Stimulated activated naive CD8-positive, alpha-beta T cell treated with anti-CD3 and anti-CD28 coated beads, Interleukin-15, amount 100 ng/mL, for 72 hours (primary cell): ENCODE measurements at regions not wholly inside any gene's neighbourhood (a gene's known extent, or its start where the extent isn't known, plus 50 kb on each side); places are given as distances from the start of the nearest gene placed in this dataset.

Experiments
- ATAC-seq: fragments of 150-1000 bp; cut with Tn5 transposase; 2 replicates; pipeline ENCODE4 v1.10.0; 2021; ENCODE audit warnings: mild to moderate bottlenecking, moderate library complexity
- DNase-seq, 2 donors: peaks; one replicate each; pipeline ENCODE4 v3.0.0; 2021 to 2022
- H3K27ac Mint-ChIP-seq, 2 donors: one replicate each; pipeline ENCODE4 v1.8.0; 2022; ENCODE audit warnings: mild to moderate bottlenecking in 2 of 2, mixed read lengths in 2 of 2, moderate library complexity in 2 of 2
- H3K27me3 Mint-ChIP-seq: one replicate; pipeline ENCODE4 v1.8.0; 2022; ENCODE audit warnings: mixed read lengths
- H3K4me1 Mint-ChIP-seq: one replicate; pipeline ENCODE4 v1.8.0; 2022; ENCODE audit warnings: mild to moderate bottlenecking, mixed read lengths
- H3K4me3 Mint-ChIP-seq, 2 donors: one replicate each; pipeline ENCODE4 v1.8.0; 2022; ENCODE audit warnings: mild to moderate bottlenecking in 2 of 2, mixed read lengths in 2 of 2, moderate library complexity in 1 of 2
- H3K9me3 Mint-ChIP-seq, 2 donors: one replicate each; pipeline ENCODE4 v1.8.0; 2022; ENCODE audit warnings: mixed read lengths in 2 of 2

GRCh38 chr12:30015631-30016337 lies 232.0 kb upstream of the TMTC1 start:
- no peak for ATAC-seq
- Mint-ChIP-seq H3K9me3 (no peaks in the 10 kb centered on the region), H3K27ac (no peak overlapping the region), H3K4me3 (no peak overlapping the region), H3K27me3 (peaks cover 11% of the 10 kb centered on the region), H3K4me1 (no peaks in the 10 kb centered on the region)
- no peak for DNase-seq

DNA sequence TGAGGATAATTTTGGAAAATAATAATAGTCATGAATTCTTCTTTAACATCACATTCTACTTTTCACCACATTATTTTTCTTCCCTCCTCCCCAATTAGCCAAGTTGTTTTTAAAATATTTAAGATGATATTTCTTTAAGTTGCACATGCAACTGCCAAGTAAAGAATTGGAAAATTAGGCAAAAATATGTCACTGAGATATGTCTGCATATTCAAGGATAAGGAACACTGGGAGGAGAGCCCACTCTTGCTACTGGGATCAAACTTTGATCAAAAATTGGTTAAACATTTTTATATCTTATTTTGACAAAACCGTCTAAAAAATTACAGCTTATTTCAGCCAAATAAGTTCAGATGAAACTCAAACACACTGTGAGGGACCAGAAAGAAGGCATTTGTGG lies 231.2 kb upstream of the TMTC1 start:
- Mint-ChIP-seq H3K9me3 (no peaks in the 10 kb centered on the region), H3K4me3 (no peak overlapping the region), H3K27me3 (peaks cover 11% of the 10 kb centered on the region)

GRCh38 chr12:30012816-30013450 lies 229.2 kb upstream of the TMTC1 start:
- Mint-ChIP-seq H3K27ac (no peak overlapping the region), H3K9me3 (peaks cover 0 to 4% of the 10 kb centered on the region in 2 donors), H3K27me3 (peaks cover 11% of the 10 kb centered on the region), H3K4me3 (no peak overlapping the region), H3K4me1 (no peaks in the 10 kb centered on the region)
- ATAC-seq (no peak), DNase-seq (no peak)

More for the DNA sequence above, 231.2 kb upstream of the TMTC1 start:
- ATAC-seq (no peak), DNase-seq (no peak)
- Mint-ChIP-seq H3K4me1 (no peaks in the 10 kb centered on the region), H3K27ac (no peak overlapping the region)

- no peak overlapping the region for H3K4me3 Mint-ChIP-seq
- peaks cover 11% of the 10 kb centered on the region for H3K27me3 Mint-ChIP-seq
- no peak for DNase-seq
- peaks cover 0 to 4% of the 10 kb centered on the region in 2 donors for H3K9me3 Mint-ChIP-seq
- H3K4me1 Mint-ChIP-seq: no peaks in the 10 kb centered on the region
- no peak overlapping the region for H3K27ac Mint-ChIP-seq
- no peak for ATAC-seq
These were observed 226.6 kb upstream of the TMTC1 start for GRCh38 chr12:30010071-30011052.

- Mint-ChIP-seq H3K9me3 (peaks cover 0 to 4% of the 10 kb centered on the region in 2 donors), H3K27me3 (no peaks in the 10 kb centered on the region), H3K4me1 (no peaks in the 10 kb centered on the region), H3K27ac (no peak overlapping the region), H3K4me3 (no peak overlapping the region)
- ATAC-seq (no peak), DNase-seq (no peak)
These were observed 222.3 kb upstream of the TMTC1 start for GRCh38 chr12:30006021-30006420.

DNA sequence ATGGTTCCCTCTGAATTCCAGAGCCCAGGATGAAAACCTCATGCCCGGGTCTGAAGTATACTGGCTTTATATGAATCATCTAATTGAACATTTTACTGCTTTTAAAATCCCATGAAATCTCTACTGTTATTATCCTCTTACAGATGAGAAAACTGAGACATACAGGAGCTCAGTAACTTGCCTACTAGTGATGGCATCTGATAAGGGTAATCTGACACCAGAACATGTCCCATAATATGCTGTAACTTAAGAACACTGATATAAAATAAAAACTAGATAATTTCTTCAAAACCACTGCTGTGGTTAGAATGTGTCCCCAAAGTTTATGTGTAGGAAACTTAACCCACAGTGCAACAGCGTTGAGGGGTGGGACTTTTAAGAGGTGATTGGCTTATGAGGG lies 219.6 kb upstream of the TMTC1 start:
- H3K9me3 Mint-ChIP-seq: no peaks in the 10 kb centered on the region
- H3K27ac Mint-ChIP-seq: no peak overlapping the region
- DNase-seq (no peak), ATAC-seq (no peak)
- no peak overlapping the region for H3K4me3 Mint-ChIP-seq
- H3K27me3 Mint-ChIP-seq: no peaks in the 10 kb centered on the region
- no peaks in the 10 kb centered on the region for H3K4me1 Mint-ChIP-seq

- H3K4me3 Mint-ChIP-seq: no peak overlapping the region
- DNase-seq (no peak), ATAC-seq (no peak)
- no peaks in the 10 kb centered on the region for H3K27me3 Mint-ChIP-seq
- no peak overlapping the region for H3K27ac Mint-ChIP-seq
- no peaks in the 10 kb centered on the region for H3K4me1 Mint-ChIP-seq
- no peaks in the 10 kb centered on the region for H3K9me3 Mint-ChIP-seq
These were observed 218.9 kb upstream of the TMTC1 start for GRCh38 chr12:30002677-30003076.

GRCh38 chr12:30000401-30000800 lies 216.7 kb upstream of the TMTC1 start:
- H3K27me3 Mint-ChIP-seq: no peaks in the 10 kb centered on the region
- no peaks in the 10 kb centered on the region for H3K4me1 Mint-ChIP-seq
- H3K27ac Mint-ChIP-seq: no peak overlapping the region
- DNase-seq (no peak), ATAC-seq (no peak)
- H3K4me3 Mint-ChIP-seq: no peak overlapping the region
- H3K9me3 Mint-ChIP-seq: peaks cover 0 to 5% of the 10 kb centered on the region in 2 donors

DNA sequence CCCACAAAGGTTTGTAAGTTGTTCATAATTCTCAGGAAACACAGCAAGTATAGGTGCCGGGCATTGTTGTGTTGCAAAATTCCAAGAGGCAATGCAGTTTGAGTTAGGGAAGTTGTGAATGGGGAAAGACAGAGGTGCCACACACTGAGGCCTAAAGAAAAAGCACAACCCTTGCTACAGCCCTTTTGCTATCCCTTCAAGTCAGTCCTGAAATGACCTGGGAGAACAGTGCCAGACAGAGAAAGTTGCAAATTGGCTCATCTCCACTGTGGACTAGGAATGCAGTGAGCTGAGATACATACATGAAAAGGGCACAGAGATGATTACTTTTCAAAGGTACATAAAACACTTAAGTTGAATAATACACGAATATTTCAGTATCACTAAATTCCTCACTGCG lies 213.3 kb upstream of the TMTC1 start:
- ATAC-seq (no peak), DNase-seq (no peak)
- H3K9me3 Mint-ChIP-seq: peaks cover 0 to 5% of the 10 kb centered on the region in 2 donors
- no peak overlapping the region for H3K27ac Mint-ChIP-seq
- H3K27me3 Mint-ChIP-seq: no peaks in the 10 kb centered on the region
- H3K4me3 Mint-ChIP-seq: no peak overlapping the region
- no peaks in the 10 kb centered on the region for H3K4me1 Mint-ChIP-seq

DNA sequence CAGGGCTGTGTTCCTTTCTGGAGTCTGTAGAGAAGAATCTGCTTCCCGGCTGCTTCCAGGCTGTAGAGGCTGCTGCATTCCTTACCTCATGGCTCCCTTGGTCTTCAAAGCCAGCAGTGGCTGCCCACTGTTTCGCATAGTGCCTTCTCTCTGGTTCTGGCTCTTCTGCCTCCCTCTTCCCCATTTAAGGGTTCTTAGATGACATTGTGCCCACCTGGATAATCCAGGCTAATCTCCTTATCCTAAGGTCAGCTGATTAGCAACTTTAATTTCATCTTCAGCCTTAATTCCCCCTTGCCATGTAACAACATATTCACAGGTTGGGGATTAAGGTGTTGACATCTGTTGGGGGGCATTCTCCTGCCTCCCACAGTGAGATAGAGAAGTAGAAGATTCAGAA lies 208.6 kb upstream of the TMTC1 start:
- Mint-ChIP-seq H3K4me1 (no peaks in the 10 kb centered on the region), H3K27ac (no peak overlapping the region)
- no peak for ATAC-seq

GRCh38 chr12:29991924-29992323 lies 208.2 kb upstream of the TMTC1 start:
- DNase-seq: no peak
- H3K9me3 Mint-ChIP-seq: peaks cover 0 to 9% of the 10 kb centered on the region in 2 donors
- no peaks in the 10 kb centered on the region for H3K27me3 Mint-ChIP-seq
- no peak overlapping the region for H3K4me3 Mint-ChIP-seq
- ATAC-seq: no peak
- no peaks in the 10 kb centered on the region for H3K4me1 Mint-ChIP-seq
- H3K27ac Mint-ChIP-seq: no peak overlapping the region

More for the DNA sequence above, 208.6 kb upstream of the TMTC1 start:
- DNase-seq: no peak
- H3K4me3 Mint-ChIP-seq: no peak overlapping the region
- no peaks in the 10 kb centered on the region for H3K27me3 Mint-ChIP-seq
- peaks cover 0 to 9% of the 10 kb centered on the region in 2 donors for H3K9me3 Mint-ChIP-seq

DNA sequence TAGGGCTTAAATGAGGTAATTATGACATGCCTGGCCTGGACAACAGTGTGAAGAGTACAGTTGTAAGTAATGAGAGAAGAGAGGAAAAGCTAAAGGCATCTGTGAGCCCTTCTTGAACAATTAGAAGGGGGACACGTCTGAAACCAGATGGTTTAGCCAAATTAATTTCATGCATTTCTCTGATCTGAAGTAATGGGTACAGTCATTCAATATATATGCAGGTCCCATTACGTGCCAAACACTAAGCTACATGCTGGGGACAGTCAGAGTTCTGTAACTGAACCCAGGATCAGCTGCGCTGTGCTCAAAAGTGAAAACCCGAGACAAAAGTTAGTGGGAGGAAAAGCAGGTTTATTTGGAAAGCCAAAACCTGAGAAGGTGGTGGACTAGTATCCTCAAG lies 207.2 kb upstream of the TMTC1 start:
- H3K4me3 Mint-ChIP-seq: no peak overlapping the region
- H3K27ac Mint-ChIP-seq: no peak overlapping the region
- H3K4me1 Mint-ChIP-seq: no peaks in the 10 kb centered on the region
- DNase-seq (no peak), ATAC-seq (no peak)
- H3K27me3 Mint-ChIP-seq: no peaks in the 10 kb centered on the region
- peaks cover 0 to 4% of the 10 kb centered on the region in 2 donors for H3K9me3 Mint-ChIP-seq

DNA sequence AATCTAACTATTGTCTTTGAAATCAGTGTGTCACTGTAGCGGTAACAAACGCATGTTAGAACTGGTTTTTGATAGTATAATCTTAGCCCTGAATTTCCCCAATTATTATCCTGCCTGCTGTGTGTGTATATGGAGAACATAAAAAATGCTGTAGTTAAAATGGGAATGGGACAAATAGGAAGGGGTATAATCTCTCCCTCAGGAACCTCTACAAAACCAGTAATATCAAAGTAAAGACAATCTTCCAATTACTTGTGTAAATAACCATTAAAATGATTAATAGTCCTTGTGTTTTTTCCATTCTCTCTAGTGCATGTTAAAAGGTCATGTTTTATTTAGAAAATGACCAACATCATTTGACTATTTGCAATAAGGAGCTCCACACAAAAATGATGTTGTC lies 200.1 kb upstream of the TMTC1 start:
- Mint-ChIP-seq H3K4me1 (no peaks in the 10 kb centered on the region), H3K4me3 (no peak overlapping the region), H3K9me3 (no peaks in the 10 kb centered on the region), H3K27ac (no peak overlapping the region), H3K27me3 (no peaks in the 10 kb centered on the region)
- DNase-seq (no peak), ATAC-seq (no peak)

GRCh38 chr12:29980304-29980703 lies 196.6 kb upstream of the TMTC1 start:
- no peaks in the 10 kb centered on the region for H3K4me1 Mint-ChIP-seq
- no peak overlapping the region for H3K4me3 Mint-ChIP-seq
- DNase-seq (no peak), ATAC-seq (no peak)
- no peak overlapping the region for H3K27ac Mint-ChIP-seq
- H3K27me3 Mint-ChIP-seq: no peaks in the 10 kb centered on the region
- H3K9me3 Mint-ChIP-seq: peaks cover 0 to 6% of the 10 kb centered on the region in 2 donors

DNA sequence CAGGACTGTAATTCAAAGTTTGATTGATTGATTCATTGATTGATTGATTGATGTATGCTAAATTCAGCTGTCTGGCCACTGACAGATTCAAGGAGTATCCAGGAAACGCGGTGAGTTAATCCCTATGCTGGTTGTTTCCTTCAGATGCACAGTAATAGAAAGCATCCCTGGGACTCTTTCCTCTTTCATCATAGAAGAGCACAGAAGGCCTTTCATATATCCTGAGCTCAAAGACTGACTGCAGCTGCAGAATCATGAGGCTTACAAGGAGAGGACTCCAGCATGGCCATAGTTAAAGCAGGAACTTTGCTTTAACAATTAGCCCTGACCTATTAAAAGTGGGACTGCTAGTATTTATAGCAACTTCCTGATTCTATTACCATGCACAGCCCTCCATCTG lies 187.7 kb upstream of the TMTC1 start:
- Mint-ChIP-seq H3K4me3 (no peak overlapping the region), H3K4me1 (no peaks in the 10 kb centered on the region), H3K9me3 (no peaks in the 10 kb centered on the region), H3K27me3 (no peaks in the 10 kb centered on the region), H3K27ac (no peak overlapping the region)
- ATAC-seq (no peak), DNase-seq (no peak)

DNA sequence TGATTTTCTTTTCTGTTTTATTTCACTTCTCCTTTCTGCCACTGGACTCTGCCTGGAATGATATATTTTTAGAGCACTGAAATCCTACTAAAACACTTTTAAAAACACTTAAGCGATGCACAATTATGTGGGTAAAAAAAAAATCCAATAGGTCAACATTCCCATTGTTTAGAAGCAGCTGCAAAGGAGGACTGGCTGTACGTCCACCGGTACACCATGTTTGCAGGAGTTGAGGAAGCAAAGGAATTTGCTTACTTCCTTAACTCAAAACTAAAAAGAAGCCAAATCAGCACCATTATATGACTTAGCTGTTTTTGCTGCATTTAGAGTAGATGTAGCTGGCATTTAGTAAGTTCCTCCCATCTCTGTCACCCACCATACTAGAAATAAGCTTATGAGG lies 186.8 kb upstream of the TMTC1 start:
- no peaks in the 10 kb centered on the region for H3K4me1 Mint-ChIP-seq
- H3K9me3 Mint-ChIP-seq: no peaks in the 10 kb centered on the region
- H3K27ac Mint-ChIP-seq: no peak overlapping the region
- no peaks in the 10 kb centered on the region for H3K27me3 Mint-ChIP-seq
- no peak overlapping the region for H3K4me3 Mint-ChIP-seq
- DNase-seq (no peak), ATAC-seq (no peak)
